NCI-H345 treated with DMSO at 0.1 percent for 48 hours (cell line): ENCODE measurements at regions not wholly inside any gene's neighbourhood (a gene's known extent, or its start where the extent isn't known, plus 50 kb on each side); places are given as distances from the start of the nearest gene placed in this dataset.

Source experiments
- DNase-seq: peaks from one replicate; lab custom pipeline; 2025; ENCODE audit not compliant: unreplicated experiment; lab: John Stamatoyannopoulos, UW

GRCh38 chr10:118835682-118836326 is 81.0 kb upstream of the CACUL1 start:
- peak; percentile 33 for DNase-seq

- no peak for DNase-seq
These were observed 83.6 kb upstream of the CACUL1 start for GRCh38 chr10:118838364-118838763.

GRCh38 chr10:118839348-118839747 is 84.6 kb upstream of the CACUL1 start:
- DNase-seq: no peak

- DNase-seq: no peak
These were observed 85.5 kb upstream of the CACUL1 start for GRCh38 chr10:118840071-118840775.

GRCh38 chr10:118840776-118841468 is 86.2 kb upstream of the CACUL1 start:
- no peak for DNase-seq

GRCh38 chr10:118841881-118842605 is 87.3 kb upstream of the CACUL1 start:
- no peak for DNase-seq

GRCh38 chr10:118842843-118843624 is 88.3 kb upstream of the CACUL1 start:
- DNase-seq: no peak

GRCh38 chr10:118843647-118844265 is 89.0 kb upstream of the CACUL1 start:
- DNase-seq: no peak

GRCh38 chr10:118844731-118845521 is 90.2 kb upstream of the CACUL1 start:
- no peak for DNase-seq

- DNase-seq: no peak
These were observed 91.0 kb upstream of the CACUL1 start for GRCh38 chr10:118845776-118846175.

- peak; percentile 14 for DNase-seq
These were observed 95.8 kb upstream of the CACUL1 start for GRCh38 chr10:118850418-118851061.

GRCh38 chr10:118851062-118852035 is 96.6 kb upstream of the CACUL1 start:
- no peak for DNase-seq

GRCh38 chr10:118853916-118854315 is 99.1 kb upstream of the CACUL1 start:
- DNase-seq: no peak

- DNase-seq: no peak
These were observed 101.3 kb upstream of the CACUL1 start for GRCh38 chr10:118856106-118856505.

- DNase-seq: no peak
These were observed 111.4 kb upstream of the CACUL1 start for GRCh38 chr10:118865998-118866693.

GRCh38 chr10:118867768-118868167 is 113.0 kb upstream of the CACUL1 start:
- no peak for DNase-seq

GRCh38 chr10:118868589-118868988 is 113.8 kb upstream of the CACUL1 start:
- DNase-seq: no peak
